Inflammatory macrophage treated with lipopolysaccharide for 1 hour (primary cell): ENCODE measurements at regions not wholly inside any gene's neighbourhood (a gene's known extent, or its start where the extent isn't known, plus 50 kb on each side); places are given as distances from the start of the nearest gene placed in this dataset.
"Not testable (repeated sequence)": the region's sequence is repeated elsewhere in the genome, so short reads cannot be mapped to it uniquely, and the experiment has no call there.

Experiments
- DNase-seq, 2 donors: peaks; one replicate each; pipeline ENCODE4 v3.0.0-alpha.2; 2020 to 2022

DNA sequence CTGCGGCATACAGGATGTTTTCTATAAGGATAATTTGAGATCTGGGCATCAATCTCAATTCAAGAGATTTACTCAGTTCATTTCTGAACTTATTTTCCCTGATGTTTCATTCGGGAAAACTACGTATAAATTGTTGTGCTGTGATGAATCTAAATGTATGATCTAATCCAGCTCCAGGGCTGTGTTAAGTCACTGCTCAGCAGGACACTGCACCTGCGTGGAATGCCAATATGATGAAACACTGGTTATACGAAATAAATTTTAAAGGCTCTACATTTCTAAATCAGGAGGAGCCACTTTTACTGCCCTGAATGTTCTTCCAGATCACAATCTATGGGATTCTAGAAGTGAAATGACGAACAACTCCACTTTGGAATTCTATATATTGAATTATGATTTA lies 259.0 kb downstream of the HNMT start:
- no peak for DNase-seq

- DNase-seq = no peak
Observed at GRCh38 chr2:138227195-138227594, 262.9 kb downstream of the HNMT start.

- DNase-seq = no peak
Observed at GRCh38 chr2:138228101-138228500, 263.8 kb downstream of the HNMT start.

DNA sequence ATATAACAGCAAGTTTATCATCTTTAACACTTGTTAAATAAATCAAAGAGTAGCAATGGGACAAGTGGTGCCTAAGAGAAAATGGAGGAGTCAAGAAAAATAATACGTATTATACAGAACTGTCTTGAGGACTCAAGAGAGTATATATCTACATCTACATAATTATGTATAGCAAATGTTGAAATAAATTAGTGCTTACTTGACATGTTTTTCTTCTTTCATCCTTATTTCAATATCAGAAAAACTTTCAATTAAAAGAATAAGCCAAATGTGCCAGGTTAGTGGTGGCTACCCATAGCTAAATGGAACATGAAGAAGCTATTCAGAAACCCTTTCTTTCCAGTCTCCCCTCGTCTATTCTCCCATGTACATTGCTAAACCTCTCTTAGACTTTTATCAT lies 267.3 kb upstream of the SPOPL start:
- DNase-seq = no peak

- DNase-seq = no peak
Observed at GRCh38 chr2:138235041-138235440, 266.5 kb upstream of the SPOPL start.

DNA sequence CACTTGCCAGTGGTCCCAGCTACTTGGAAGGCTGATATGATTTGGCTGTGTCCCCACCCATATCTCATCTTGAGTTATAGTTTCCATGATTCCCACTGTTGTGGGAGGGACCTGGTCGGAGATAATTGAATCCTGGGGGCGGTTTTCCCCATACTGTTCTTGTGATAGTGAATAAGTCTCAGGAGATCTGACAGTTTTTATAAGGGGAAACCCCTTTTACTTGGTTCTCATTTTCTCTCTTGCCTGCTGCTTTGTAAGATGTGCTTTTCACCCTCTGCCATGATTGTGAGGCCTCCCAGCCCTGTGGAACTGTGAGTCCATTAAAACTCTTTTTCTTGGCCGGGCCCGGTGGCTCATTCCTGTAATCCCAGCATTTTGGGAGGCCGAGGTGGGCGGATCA lies 265.4 kb upstream of the SPOPL start:
- DNase-seq = no peak

- DNase-seq = no peak
Observed at GRCh38 chr2:138237667-138238384, 263.7 kb upstream of the SPOPL start.

DNA sequence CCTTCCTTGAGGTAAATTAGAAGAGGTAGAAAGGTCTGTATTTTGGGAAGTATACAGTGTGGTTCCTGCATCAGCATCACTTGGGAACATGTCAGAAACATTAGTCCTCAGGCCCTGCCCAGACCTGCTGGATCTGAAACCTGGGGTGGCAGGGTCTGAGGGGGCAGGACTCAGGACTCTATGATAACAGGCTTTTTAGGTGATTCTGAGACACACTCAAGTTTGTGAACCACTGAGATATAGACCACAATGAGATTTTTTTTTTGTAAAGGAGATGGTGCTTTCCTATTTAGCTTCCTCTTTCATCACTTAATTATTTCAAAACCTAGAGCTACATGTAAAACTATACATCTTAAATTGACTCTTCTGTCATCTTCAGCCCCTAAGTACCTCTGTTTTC lies 262.7 kb upstream of the SPOPL start:
- no peak for DNase-seq

- no peak for DNase-seq
Observed at GRCh38 chr2:138239902-138240491, 261.6 kb upstream of the SPOPL start.

- no peak for DNase-seq
Observed at GRCh38 chr2:138243372-138243771, 258.2 kb upstream of the SPOPL start.

- DNase-seq = no peak
Observed at GRCh38 chr2:138244501-138244925, 257.1 kb upstream of the SPOPL start.

DNA sequence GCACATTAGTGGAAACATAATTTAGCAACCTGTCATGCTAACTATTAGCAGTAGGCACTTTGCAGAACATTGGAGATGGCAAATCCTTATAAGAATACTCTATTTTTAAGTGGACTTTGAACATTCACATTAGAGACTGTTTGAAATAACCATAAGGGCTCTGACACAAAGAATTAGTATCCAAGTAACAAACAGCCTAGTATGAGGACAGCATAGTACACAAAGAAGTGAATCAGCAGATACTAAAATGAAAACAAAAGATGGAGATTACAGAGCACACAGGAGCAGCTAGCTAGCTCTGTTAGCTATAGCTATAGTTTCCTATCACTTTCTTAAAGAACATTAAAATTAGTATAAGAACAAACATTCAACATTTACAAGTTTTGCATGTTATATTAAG lies 256.3 kb upstream of the SPOPL start:
- DNase-seq = no peak

DNA sequence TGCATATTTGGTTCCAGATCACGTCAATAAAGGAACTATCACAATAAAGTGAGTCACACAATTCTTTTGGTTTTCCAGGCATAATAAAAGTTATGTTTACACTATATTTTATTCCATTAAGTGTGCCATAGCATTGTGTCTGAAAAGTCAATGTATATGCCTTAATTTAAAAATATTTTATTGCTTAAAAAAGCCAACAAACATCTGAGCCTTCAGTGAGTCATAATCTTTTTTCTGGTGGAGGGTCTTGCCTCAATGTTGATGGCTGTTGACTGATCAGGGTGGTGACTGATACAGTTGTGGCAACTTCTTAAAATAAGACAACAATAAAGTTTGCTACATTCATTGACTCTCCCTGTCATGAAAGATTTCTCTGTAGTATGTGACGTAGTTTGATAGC lies 254.3 kb upstream of the SPOPL start:
- DNase-seq = no peak

DNA sequence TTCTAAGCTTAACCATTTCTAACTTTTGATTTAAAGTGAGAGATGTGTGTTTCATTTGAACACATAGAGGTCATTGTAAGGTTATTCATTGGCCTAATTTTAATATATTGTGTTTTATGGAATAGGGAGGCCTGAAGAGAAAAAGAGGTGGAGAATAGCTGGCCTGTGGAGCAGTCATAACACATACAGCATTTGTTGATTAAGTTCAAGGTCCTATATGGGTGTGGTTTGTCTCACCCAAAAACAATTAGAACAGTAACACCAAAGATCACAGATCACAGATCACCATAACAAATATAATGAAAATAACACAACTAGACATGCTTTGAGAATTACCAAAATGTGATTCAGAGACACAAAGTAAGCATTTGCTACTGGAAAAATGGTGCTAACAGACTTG lies 252.4 kb upstream of the SPOPL start:
- DNase-seq = no peak

- not testable (repeated sequence) for DNase-seq
Observed at GRCh38 chr2:138250843-138251320, 250.7 kb upstream of the SPOPL start.

DNA sequence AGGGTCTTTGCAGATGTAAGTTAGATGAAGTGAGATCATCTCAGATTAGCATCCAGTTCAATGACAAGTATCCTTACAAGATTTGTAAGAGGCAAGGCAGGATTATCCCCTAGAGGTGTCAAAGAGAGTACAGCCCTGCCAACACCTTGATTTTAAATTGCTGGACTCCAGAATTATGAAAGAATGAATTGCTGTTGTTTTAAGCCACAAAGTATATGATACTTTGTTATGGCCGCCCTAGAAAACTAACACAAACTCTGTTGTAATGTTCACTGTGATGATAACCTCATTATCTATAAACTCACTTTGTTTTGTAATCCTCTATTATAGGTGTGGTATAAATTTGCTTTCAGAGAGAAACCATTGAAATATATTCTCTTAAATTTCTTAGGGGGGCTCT lies 249.0 kb upstream of the SPOPL start:
- DNase-seq = no peak

- no peak for DNase-seq
Observed at GRCh38 chr2:138255670-138256069, 245.9 kb upstream of the SPOPL start.

- DNase-seq = no peak
Observed at GRCh38 chr2:138267161-138267901, 234.2 kb upstream of the SPOPL start.

DNA sequence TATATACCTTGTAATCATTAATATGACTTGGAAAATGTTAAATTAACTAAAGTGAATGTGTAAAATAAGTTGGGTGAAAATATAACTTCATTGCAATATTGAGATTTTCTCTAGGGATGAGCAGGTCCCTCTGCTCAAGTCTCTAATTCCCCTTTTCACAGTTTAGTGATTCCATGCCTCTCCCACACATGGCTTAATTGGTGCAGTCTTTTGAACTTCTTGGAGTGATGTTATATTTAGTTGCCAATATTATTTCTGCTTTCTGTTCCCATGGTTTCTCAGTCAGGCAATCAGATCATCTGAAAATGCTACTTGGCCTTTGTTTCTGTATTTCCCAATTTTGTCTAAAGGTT lies 233.7 kb upstream of the SPOPL start:
- no peak for DNase-seq

DNA sequence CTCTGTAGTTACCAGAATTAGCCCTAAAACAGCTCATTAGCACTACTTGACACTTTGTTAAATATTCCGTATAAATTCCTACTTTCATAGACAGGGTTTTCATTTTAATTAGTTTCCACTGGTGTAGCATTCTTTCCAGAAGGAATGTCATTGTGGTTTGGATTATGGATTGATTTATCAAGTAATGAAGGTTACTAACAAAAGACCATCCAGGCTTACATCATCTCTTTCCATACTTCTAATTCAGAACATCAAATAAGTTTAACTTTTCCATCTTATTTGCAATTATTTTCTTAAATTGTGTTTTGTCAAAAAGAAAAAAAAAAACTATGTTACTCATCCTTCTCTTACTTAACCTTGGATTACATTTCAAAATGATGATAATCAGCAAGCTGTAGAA lies 231.8 kb upstream of the SPOPL start:
- no peak for DNase-seq

DNA sequence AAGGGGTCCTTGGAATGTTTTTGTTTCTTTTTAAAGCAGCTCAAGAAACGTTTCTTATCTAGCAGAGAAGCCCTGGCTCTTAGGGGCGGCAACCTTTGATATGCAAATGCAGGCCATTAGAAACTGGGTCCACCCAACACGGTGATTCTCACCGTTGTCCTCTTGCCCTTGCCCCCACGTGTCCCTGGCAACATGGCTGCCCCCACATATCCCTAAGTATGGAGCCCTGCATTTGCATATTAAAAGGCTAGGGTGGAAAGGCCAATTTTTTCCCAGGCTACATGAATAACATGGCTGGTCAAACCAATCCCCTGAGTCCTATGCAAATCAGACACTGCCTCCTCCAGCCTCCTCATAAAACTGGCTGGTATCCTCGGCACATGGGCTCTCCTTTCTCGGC lies 230.1 kb upstream of the SPOPL start:
- DNase-seq = no peak

DNA sequence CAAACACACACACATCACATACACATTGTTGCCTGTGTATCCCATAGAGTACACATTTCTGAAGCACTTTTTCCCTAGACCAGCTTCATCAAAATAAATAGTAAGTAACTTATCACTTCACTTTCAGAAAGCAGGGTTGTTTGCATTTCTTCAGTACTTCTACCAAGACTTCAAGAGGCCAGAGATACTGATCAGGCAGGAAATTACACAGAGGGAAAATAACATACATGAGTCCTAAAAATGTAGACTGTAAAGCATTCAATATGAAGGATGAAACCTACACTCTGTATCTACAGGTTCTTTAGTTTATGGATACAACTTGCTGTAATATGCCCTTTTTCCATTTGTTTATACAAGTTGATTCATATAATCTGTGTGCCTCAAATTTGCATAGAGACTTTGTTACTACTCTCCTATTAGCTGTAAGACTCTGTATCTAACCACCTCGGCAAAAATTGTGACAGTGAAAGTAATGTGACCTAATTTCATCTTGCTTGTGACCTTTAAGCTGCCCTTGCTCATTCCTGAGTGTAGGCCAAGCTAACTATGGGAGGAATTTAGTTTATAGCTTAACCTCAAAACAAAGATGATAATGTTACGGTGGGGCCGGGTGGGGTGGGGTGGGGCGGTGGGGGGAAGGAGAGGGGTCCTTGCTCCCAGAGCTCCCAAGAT lies 228.9 kb upstream of the SPOPL start:
- DNase-seq = no peak

DNA sequence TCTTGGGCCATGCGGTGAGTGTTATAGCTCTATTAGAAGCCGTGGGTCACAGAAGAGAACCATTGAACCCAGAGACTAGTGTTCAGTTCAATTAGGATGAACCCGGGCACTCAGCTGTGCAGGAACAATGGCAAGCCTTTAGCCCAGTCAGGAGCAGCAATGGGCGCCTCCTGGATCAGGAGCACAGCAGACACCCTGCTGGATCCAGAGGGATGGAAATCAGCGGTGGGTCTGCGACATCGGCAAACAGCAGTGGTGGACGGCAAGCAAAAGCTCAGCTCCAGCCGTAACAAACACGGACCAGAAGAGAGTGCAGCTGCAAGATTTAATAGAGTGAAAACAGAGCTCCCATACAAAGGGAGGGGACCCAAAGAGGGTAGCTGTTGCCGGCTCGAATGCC lies 228.3 kb upstream of the SPOPL start:
- DNase-seq = not testable (repeated sequence)
